ENCODE measurements at regions not wholly inside any gene's neighbourhood (a gene's known extent, or its start where the extent isn't known, plus 50 kb on each side); places are given as distances from the start of the nearest gene placed in this dataset.

DNA sequence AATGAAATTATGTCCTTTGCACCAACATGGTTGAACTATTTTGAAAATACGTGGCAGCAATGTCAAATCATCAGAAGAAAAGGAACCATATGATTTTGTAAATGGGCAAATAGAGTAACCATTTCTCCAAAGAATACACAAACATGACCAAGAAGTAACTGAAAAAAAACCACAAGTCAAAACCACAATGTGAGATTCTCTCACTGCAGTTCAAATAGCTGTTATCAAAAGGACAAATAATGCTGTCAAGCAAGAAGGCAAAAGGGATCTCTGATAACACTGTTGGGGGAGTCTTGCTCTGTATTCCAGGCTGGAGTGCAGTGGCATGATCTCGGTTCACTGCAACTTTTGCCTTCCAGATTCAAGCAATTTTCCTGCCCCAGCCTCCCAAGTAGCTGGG is 170.7 kb upstream of the XIST start:
- TF ChIP-seq, protein P1, sequence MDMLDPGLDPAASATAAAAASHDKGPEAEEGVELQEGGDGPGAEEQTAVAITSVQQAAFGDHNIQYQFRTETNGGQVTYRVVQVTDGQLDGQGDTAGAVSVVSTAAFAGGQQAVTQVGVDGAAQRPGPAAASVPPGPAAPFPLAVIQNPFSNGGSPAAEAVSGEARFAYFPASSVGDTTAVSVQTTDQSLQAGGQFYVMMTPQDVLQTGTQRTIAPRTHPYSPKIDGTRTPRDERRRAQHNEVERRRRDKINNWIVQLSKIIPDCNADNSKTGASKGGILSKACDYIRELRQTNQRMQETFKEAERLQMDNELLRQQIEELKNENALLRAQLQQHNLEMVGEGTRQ (CRISPR knock-in tag; IDR thresholded peaks at IDR 0.05) = no peak
- TF ChIP-seq, protein P2, sequence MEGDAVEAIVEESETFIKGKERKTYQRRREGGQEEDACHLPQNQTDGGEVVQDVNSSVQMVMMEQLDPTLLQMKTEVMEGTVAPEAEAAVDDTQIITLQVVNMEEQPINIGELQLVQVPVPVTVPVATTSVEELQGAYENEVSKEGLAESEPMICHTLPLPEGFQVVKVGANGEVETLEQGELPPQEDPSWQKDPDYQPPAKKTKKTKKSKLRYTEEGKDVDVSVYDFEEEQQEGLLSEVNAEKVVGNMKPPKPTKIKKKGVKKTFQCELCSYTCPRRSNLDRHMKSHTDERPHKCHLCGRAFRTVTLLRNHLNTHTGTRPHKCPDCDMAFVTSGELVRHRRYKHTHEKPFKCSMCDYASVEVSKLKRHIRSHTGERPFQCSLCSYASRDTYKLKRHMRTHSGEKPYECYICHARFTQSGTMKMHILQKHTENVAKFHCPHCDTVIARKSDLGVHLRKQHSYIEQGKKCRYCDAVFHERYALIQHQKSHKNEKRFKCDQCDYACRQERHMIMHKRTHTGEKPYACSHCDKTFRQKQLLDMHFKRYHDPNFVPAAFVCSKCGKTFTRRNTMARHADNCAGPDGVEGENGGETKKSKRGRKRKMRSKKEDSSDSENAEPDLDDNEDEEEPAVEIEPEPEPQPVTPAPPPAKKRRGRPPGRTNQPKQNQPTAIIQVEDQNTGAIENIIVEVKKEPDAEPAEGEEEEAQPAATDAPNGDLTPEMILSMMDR (IDR thresholded peaks at IDR 0.05) = no peak
- TF ChIP-seq USF1 (CRISPR knock-in tag; IDR thresholded peaks at IDR 0.05) (no peak), PRDM15 (CRISPR knock-in tag; IDR thresholded peaks at IDR 0.05) (no peak), MLX (CRISPR knock-in tag; IDR thresholded peaks at IDR 0.05) (no peak), ZSCAN18 (CRISPR knock-in tag; IDR thresholded peaks at IDR 0.05) (no peak), CREB1 (CRISPR knock-in tag; IDR thresholded peaks at IDR 0.05) (no peak), SOX15 (CRISPR knock-in tag; IDR thresholded peaks at IDR 0.05) (no peak), TEAD4 (CRISPR knock-in tag; IDR thresholded peaks at IDR 0.05) (no peak), PREB (CRISPR knock-in tag; IDR thresholded peaks at IDR 0.05; ENCODE audit: borderline replicate concordance) (no peak)
